ENCODE measurements at regions not wholly inside any gene's neighbourhood (a gene's known extent, or its start where the extent isn't known, plus 50 kb on each side); places are given as distances from the start of the nearest gene placed in this dataset.

DNA sequence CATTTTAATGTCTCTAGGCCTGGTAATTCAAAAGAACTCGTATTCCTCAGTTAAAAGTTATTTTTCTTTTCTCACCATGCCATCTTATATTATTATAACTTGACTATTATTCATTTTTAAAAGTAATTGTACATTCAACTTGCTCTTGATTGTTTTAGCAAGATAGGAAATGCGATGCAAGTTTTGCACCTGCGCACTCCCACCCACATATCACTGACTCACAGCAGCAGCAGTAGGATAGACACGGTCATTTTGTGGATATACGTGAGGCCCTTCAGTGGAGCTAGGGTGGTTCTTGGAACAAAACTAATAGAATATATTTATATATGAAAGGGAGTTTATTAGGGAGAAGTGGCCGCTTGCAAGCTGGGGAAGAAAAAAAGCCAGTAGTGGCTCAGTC, 95.5 kb upstream of the UBE3A start:
- H3K36me3 ChIP-seq = no peaks in the 10 kb centered on the region
- no peak for TF ChIP-seq CTCF (IDR thresholded peaks at IDR 0.05)
- no peak for TF ChIP-seq POLR2A (IDR thresholded peaks at IDR 0.05)
- H3K4me3 ChIP-seq = no peak overlapping the region
- H3K27ac ChIP-seq = no peak overlapping the region
- no peaks in the 10 kb centered on the region for H3K27me3 ChIP-seq
- no peak for DNase-seq
- no peaks in the 10 kb centered on the region for H3K4me1 ChIP-seq
- H3K9me3 ChIP-seq = no peaks in the 10 kb centered on the region

GRCh38 chr15:25532269-25533140, 93.7 kb upstream of the UBE3A start:
- Histone ChIP-seq H3K27ac (no peak overlapping the region), H3K4me3 (no peak overlapping the region)

GRCh38 chr15:25529774-25530173, 91.0 kb upstream of the UBE3A start:
- H3K9me3 ChIP-seq = peaks cover 0 to 4% (median 0%) of the 10 kb centered on the region in 4 donors
- H3K36me3 ChIP-seq = no peaks in the 10 kb centered on the region
- TF ChIP-seq POLR2A (IDR thresholded peaks at IDR 0.05) = no peak
- TF ChIP-seq CTCF (IDR thresholded peaks at IDR 0.05) = no peak
- H3K27me3 ChIP-seq = no peaks in the 10 kb centered on the region
- no peak overlapping the region for H3K4me3 ChIP-seq
- no peak for DNase-seq
- no peaks in the 10 kb centered on the region for H3K4me1 ChIP-seq
- no peak overlapping the region for H3K27ac ChIP-seq

More at GRCh38 chr15:25532269-25533140, 93.7 kb upstream of the UBE3A start:
- TF ChIP-seq CTCF (IDR thresholded peaks at IDR 0.05) (no peak), POLR2A (IDR thresholded peaks at IDR 0.05) (no peak)
- Histone ChIP-seq H3K27me3 (no peaks in the 10 kb centered on the region), H3K36me3 (no peaks in the 10 kb centered on the region), H3K9me3 (no peaks in the 10 kb centered on the region), H3K4me1 (no peaks in the 10 kb centered on the region)
- DNase-seq = no peak

DNA sequence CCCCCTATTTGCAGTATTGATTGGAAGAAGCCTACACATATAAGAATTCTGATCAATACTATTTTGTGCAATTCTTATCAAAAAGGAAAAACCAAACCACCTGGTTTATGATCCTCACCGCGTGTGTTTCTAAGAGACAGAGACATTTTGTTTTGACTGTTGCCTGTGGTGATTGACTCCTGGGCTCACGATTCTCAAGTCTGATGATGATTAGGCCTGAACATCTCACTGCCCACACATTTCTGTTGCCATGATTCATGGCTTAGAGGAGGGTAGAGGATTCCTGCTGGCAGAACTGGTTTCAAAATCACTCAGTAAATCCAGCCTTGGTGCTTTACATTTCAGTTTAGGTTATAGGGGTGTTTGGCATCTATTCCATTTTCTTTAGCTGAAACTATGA, 88.3 kb upstream of the UBE3A start:
- TF ChIP-seq POLR2A (IDR thresholded peaks at IDR 0.05) = no peak
- no peak for TF ChIP-seq CTCF (IDR thresholded peaks at IDR 0.05)
- DNase-seq = no peak
- Histone ChIP-seq H3K9me3 (peaks cover 0 to 4% (median 0%) of the 10 kb centered on the region in 4 donors), H3K36me3 (no peaks in the 10 kb centered on the region), H3K4me3 (no peak overlapping the region), H3K27ac (no peak overlapping the region), H3K27me3 (no peaks in the 10 kb centered on the region), H3K4me1 (no peaks in the 10 kb centered on the region)

- Histone ChIP-seq H3K27me3 (no peaks in the 10 kb centered on the region), H3K4me3 (no peak overlapping the region), H3K4me1 (no peaks in the 10 kb centered on the region), H3K27ac (no peak overlapping the region), H3K36me3 (no peaks in the 10 kb centered on the region), H3K9me3 (peaks cover 0 to 4% (median 0%) of the 10 kb centered on the region in 4 donors)
- TF ChIP-seq POLR2A (IDR thresholded peaks at IDR 0.05) (no peak), CTCF (IDR thresholded peaks at IDR 0.05) (no peak)
- no peak for DNase-seq
Observed at GRCh38 chr15:25525741-25526140, 86.9 kb upstream of the UBE3A start.

Data from Peyer's patch (tissue), 4 donors.